ENCODE measurements at regions not wholly inside any gene's neighbourhood (a gene's known extent, or its start where the extent isn't known, plus 50 kb on each side); places are given as distances from the start of the nearest gene placed in this dataset.
A peak's percentile ranks its signal among the peaks of the same experiment; 100 is the strongest.

GRCh38 chr17:79258843-79259242 lies 184.2 kb downstream of the ENGASE start:
- WGBS, 5 donors = 71 to 80% (median 77%) methylated on average over 9 of the region's 9 CpGs
- TF ChIP-seq, protein P1, sequence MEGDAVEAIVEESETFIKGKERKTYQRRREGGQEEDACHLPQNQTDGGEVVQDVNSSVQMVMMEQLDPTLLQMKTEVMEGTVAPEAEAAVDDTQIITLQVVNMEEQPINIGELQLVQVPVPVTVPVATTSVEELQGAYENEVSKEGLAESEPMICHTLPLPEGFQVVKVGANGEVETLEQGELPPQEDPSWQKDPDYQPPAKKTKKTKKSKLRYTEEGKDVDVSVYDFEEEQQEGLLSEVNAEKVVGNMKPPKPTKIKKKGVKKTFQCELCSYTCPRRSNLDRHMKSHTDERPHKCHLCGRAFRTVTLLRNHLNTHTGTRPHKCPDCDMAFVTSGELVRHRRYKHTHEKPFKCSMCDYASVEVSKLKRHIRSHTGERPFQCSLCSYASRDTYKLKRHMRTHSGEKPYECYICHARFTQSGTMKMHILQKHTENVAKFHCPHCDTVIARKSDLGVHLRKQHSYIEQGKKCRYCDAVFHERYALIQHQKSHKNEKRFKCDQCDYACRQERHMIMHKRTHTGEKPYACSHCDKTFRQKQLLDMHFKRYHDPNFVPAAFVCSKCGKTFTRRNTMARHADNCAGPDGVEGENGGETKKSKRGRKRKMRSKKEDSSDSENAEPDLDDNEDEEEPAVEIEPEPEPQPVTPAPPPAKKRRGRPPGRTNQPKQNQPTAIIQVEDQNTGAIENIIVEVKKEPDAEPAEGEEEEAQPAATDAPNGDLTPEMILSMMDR (IDR thresholded peaks at IDR 0.05) = no peak
- no peak for TF ChIP-seq POLR2AphosphoS5 (IDR thresholded peaks at IDR 0.05)
- no peak for TF ChIP-seq EP300 (IDR thresholded peaks at IDR 0.05)
- no peak for TF ChIP-seq POLR2A (IDR thresholded peaks at IDR 0.05)
- Histone ChIP-seq H3K27me3 (peaks cover 0 to 99% (median 39%) of the 10 kb centered on the region in 3 donors), H3K27ac (no peak overlapping the region), H3K9me3 (no peaks in the 10 kb centered on the region), H3K4me3 (no peak overlapping the region), H3K4me1 (no peaks in the 10 kb centered on the region), H3K36me3 (no peaks in the 10 kb centered on the region)
- intact Hi-C loops (cut with DNase I; ENCODE audit: low total_unique reads) = no loop called here
- DNase-seq = no peak

- TF ChIP-seq POLR2A (IDR thresholded peaks at IDR 0.05) = no peak
- TF ChIP-seq EP300 (IDR thresholded peaks at IDR 0.05) = no peak
- TF ChIP-seq POLR2AphosphoS5 (IDR thresholded peaks at IDR 0.05) = no peak
- TF ChIP-seq, protein P1 (IDR thresholded peaks at IDR 0.05) = no peak
- no peaks in the 10 kb centered on the region for H3K9me3 ChIP-seq
- 69 to 84% (median 79%) methylated on average over 7 to 8 of the region's 8 CpGs for WGBS, 5 donors
- peaks cover 0 to 99% (median 44%) of the 10 kb centered on the region in 3 donors for H3K27me3 ChIP-seq
- no peak for DNase-seq
- no peaks in the 10 kb centered on the region for H3K36me3 ChIP-seq
- H3K4me3 ChIP-seq = no peak overlapping the region
- H3K27ac ChIP-seq = no peak overlapping the region
- intact Hi-C loops (cut with DNase I; ENCODE audit: low total_unique reads) = no loop called here
- H3K4me1 ChIP-seq = no peaks in the 10 kb centered on the region
These were observed 183.4 kb downstream of the ENGASE start for GRCh38 chr17:79258041-79258440.

- Histone ChIP-seq H3K27ac (no peak overlapping the region), H3K27me3 (peaks cover 0 to 100% (median 49%) of the 10 kb centered on the region in 3 donors), H3K4me1 (no peaks in the 10 kb centered on the region), H3K4me3 (no peak overlapping the region), H3K36me3 (no peaks in the 10 kb centered on the region), H3K9me3 (no peaks in the 10 kb centered on the region)
- WGBS, 5 donors = 68 to 76% (median 70%) methylated on average over 10 to 14 of the region's 14 CpGs
- TF ChIP-seq POLR2AphosphoS5 (IDR thresholded peaks at IDR 0.05) = no peak
- no peak for TF ChIP-seq EP300 (IDR thresholded peaks at IDR 0.05)
- TF ChIP-seq, protein P1 (IDR thresholded peaks at IDR 0.05) = no peak
- TF ChIP-seq POLR2A (IDR thresholded peaks at IDR 0.05) = no peak
- intact Hi-C loops (cut with DNase I; ENCODE audit: low total_unique reads) = no loop called here
- no peak for DNase-seq
These were observed 181.4 kb downstream of the ENGASE start for GRCh38 chr17:79255926-79256585.

DNA sequence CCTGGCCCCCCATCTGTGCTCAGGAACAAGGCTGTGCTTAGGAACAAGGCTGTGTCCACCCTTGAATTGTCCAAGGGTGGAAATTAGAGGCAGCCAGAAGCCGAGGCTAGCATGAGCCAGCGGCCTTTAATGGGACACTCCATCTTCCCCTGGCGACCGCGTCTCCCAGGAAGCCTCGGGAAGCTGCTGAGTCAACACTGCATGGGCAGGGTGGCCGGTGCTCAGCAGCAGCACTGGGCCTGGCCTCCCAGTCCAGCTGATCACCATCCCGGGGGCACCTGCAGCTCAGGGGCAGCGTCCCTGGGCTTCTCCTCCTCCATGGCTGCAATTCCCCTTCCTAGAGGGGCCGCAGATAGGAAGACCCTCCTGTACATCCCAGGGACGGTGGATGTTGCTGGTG lies 180.8 kb downstream of the ENGASE start:
- Histone ChIP-seq H3K4me3 (no peak overlapping the region), H3K9me3 (no peaks in the 10 kb centered on the region), H3K36me3 (no peaks in the 10 kb centered on the region), H3K4me1 (no peaks in the 10 kb centered on the region), H3K27ac (no peak overlapping the region), H3K27me3 (peaks cover 0 to 100% (median 45%) of the 10 kb centered on the region in 3 donors)
- TF ChIP-seq POLR2A (IDR thresholded peaks at IDR 0.05) = no peak
- TF ChIP-seq POLR2AphosphoS5 (IDR thresholded peaks at IDR 0.05) = no peak
- TF ChIP-seq, protein P1 (IDR thresholded peaks at IDR 0.05) = no peak
- no peak for TF ChIP-seq EP300 (IDR thresholded peaks at IDR 0.05)
- intact Hi-C loops (cut with DNase I; ENCODE audit: low total_unique reads) = no loop called here
- DNase-seq = peak in 1 of 2 donors; percentile 52
- 51 to 65% (median 56%) methylated on average over 11 of the region's 11 CpGs for WGBS, 5 donors
